IMR-90 (cell line): ENCODE measurements at regions not wholly inside any gene's neighbourhood (a gene's known extent, or its start where the extent isn't known, plus 50 kb on each side); places are given as distances from the start of the nearest gene placed in this dataset.

ENCODE experiments used
- ATAC-seq: fragments of 200-7000 bp; cut with Tn5 transposase; 2 replicates; pipeline ENCODE4 v1.9.1; 2020; ENCODE audit warnings: low read depth, mild to moderate bottlenecking, moderate library complexity
- BruUV-seq: library from RNA; stranded (reverse); fragments of 400-500 nt; replicated peaks from 2 replicates; lab custom pipeline; 2021; lab: Mats Ljungman, UMichigan
- CTCF ChIA-PET: fragments of 300-600 bp; formaldehyde crosslinking; extraction: SDS; loops from one replicate; lab custom pipeline; 2021; ENCODE audit warnings: antibody characterized with exemption; lab: Yijun Ruan, JAX
- POLR2A ChIA-PET: fragments of 300-600 bp; sonication (Branson Sonifier 250); formaldehyde crosslinking; loops from one replicate; lab custom pipeline; 2022; ENCODE audit warnings: antibody characterized with exemption; ENCODE audit not compliant: unreplicated experiment; lab: Charles Lee
- DNase-seq: peaks from one replicate; pipeline ENCODE4 v3.0.0; 2013
- H2AFZ ChIP-seq: replicated peaks from 2 replicates; pipeline ENCODE3; 2013; ENCODE audit warnings: low read length, mild to moderate bottlenecking; ENCODE audit not compliant: poor library complexity
- H2AK5ac ChIP-seq: 2 replicates; pipeline ENCODE4 v1.6.1; 2013; ENCODE audit warnings: low read depth, low read length, inconsistent platforms
- H2AK9ac ChIP-seq: replicated peaks from 2 replicates; pipeline ENCODE3; 2013; ENCODE audit warnings: mild to moderate bottlenecking, low read depth, low read length, moderate library complexity; ENCODE audit not compliant: poor library complexity
- H2BK120ac ChIP-seq: 2 replicates; pipeline ENCODE4 v1.6.1; 2013; ENCODE audit warnings: low read depth, low read length, inconsistent platforms
- H2BK15ac ChIP-seq: 3 replicates; pipeline ENCODE4 v1.6.1; 2013; ENCODE audit warnings: low read depth, low read length, inconsistent platforms
- H2BK20ac ChIP-seq: 2 replicates; pipeline ENCODE4 v1.6.1; 2013; ENCODE audit warnings: low read depth, mild to moderate bottlenecking, inconsistent platforms, low read length, moderate library complexity
- H2BK5ac ChIP-seq: 2 replicates; pipeline ENCODE4 v1.6.1; 2013; ENCODE audit warnings: mild to moderate bottlenecking, low read depth, low read length, inconsistent platforms; ENCODE audit not compliant: poor library complexity, severe bottlenecking
- H3K14ac ChIP-seq: replicated peaks from 2 replicates; pipeline ENCODE4 v1.6.1; 2013; ENCODE audit warnings: low read depth, low read length, inconsistent platforms
- H3K18ac ChIP-seq: 2 replicates; pipeline ENCODE4 v1.6.1; 2013; ENCODE audit warnings: low read depth, low read length, control low read depth
- H3K23ac ChIP-seq: 2 replicates; pipeline ENCODE4 v1.6.1; 2013; ENCODE audit warnings: low read depth, low read length, inconsistent platforms
- H3K27ac ChIP-seq: 2 replicates; pipeline ENCODE4 v1.5.1; 2013; ENCODE audit warnings: mild to moderate bottlenecking, control low read depth, low read length; ENCODE audit not compliant: insufficient read depth
- H3K27me3 ChIP-seq: 2 replicates; pipeline ENCODE4 v1.6.1; 2013; ENCODE audit warnings: low read length; ENCODE audit not compliant: control insufficient read depth, insufficient read depth
- H3K36me3 ChIP-seq: 2 replicates; pipeline ENCODE4 v1.6.1; 2013; ENCODE audit warnings: low read length, mixed read lengths; ENCODE audit not compliant: control insufficient read depth, insufficient read depth
- H3K4ac ChIP-seq: 2 replicates; pipeline ENCODE4 v1.6.1; 2013; ENCODE audit warnings: low read depth, low read length, inconsistent platforms
- H3K4me1 ChIP-seq: 2 replicates; pipeline ENCODE4 v1.6.1; 2013; ENCODE audit warnings: low read length, mixed read lengths; ENCODE audit not compliant: control insufficient read depth, insufficient read depth
- H3K4me2 ChIP-seq: 2 replicates; pipeline ENCODE4 v1.6.1; 2013; ENCODE audit warnings: low read depth, mild to moderate bottlenecking, control low read depth, low read length, moderate library complexity
- H3K4me3 ChIP-seq: 2 replicates; pipeline ENCODE4 v1.5.1; 2013; ENCODE audit warnings: low read depth, mild to moderate bottlenecking, control low read depth, low read length, moderate library complexity; ENCODE audit not compliant: insufficient read depth
- H3K56ac ChIP-seq: 2 replicates; pipeline ENCODE4 v1.6.1; 2013; ENCODE audit warnings: low read length, inconsistent platforms; ENCODE audit not compliant: insufficient read depth; ENCODE audit errors: extremely low read depth
- H3K79me1 ChIP-seq, 2 experiments: 2 replicates each; pipeline ENCODE4 v1.6.1; 2013; ENCODE audit warnings: low read length in 2 of 2, inconsistent platforms in 1 of 2, low read depth in 1 of 2
- H3K9ac ChIP-seq: 2 replicates; pipeline ENCODE4 v1.6.1; 2013; ENCODE audit warnings: low read depth, low read length, control low read depth
- H3K9me1 ChIP-seq: 2 replicates; pipeline ENCODE4 v1.6.1; 2013; ENCODE audit warnings: low read length, inconsistent platforms; ENCODE audit not compliant: insufficient read depth
- H3K9me3 ChIP-seq: 2 replicates; pipeline ENCODE4 v1.6.1; 2013; ENCODE audit warnings: low read length; ENCODE audit not compliant: control insufficient read depth, insufficient read depth
- H4K20me1 ChIP-seq: 2 replicates; pipeline ENCODE4 v1.6.1; 2013; ENCODE audit warnings: low read length, inconsistent platforms; ENCODE audit not compliant: insufficient read depth
- H4K5ac ChIP-seq: 2 replicates; pipeline ENCODE4 v1.6.1; 2013; ENCODE audit warnings: mild to moderate bottlenecking, low read depth, low read length, control low read depth
- H4K8ac ChIP-seq, 2 experiments: 2 replicates each; pipeline ENCODE4 v1.6.1; 2013; ENCODE audit warnings: low read depth in 2 of 2, low read length in 2 of 2, control low read depth in 1 of 2, inconsistent platforms in 1 of 2
- H4K91ac ChIP-seq: 2 replicates; pipeline ENCODE4 v1.6.1; 2013; ENCODE audit warnings: low read depth, low read length, inconsistent platforms; ENCODE audit not compliant: insufficient read depth
- CEBPB ChIP-seq: IDR thresholded peaks from 2 replicates; pipeline ENCODE4 v1.6.1; 2012; ENCODE audit warnings: low read depth, low read length, improper control_type of control experiment
- CHD1 ChIP-seq: IDR thresholded peaks from 2 replicates; pipeline ENCODE4 v1.6.1; 2012; ENCODE audit warnings: low read depth, low read length, improper control_type of control experiment
- MAZ ChIP-seq: IDR thresholded peaks from 2 replicates; pipeline ENCODE4 v1.6.1; 2012; ENCODE audit warnings: low read depth, mild to moderate bottlenecking, low read length, improper control_type of control experiment, moderate library complexity, borderline replicate concordance
- RAD21 ChIP-seq: IDR thresholded peaks from 2 replicates; pipeline ENCODE4 v1.6.1; 2012; ENCODE audit warnings: low read length, improper control_type of control experiment
- RFX5 ChIP-seq: IDR thresholded peaks from 2 replicates; pipeline ENCODE4 v1.8.0; 2012; ENCODE audit warnings: low read depth, mild to moderate bottlenecking, low read length, moderate library complexity
- WGBS, 2 experiments: methylation state at CpG; one replicate each; pipeline versions ENCODE4 v1.1.5 to v1.1.7; 2013; ENCODE audit warnings: missing lambda C conversion rate in 2 of 2; ENCODE audit not compliant: insufficient read length in 1 of 2; ENCODE audit errors: extremely low coverage in 2 of 2; 5-methylcytosine and 5-hydroxymethylcytosine counted together
- dilution Hi-C: fragments of 300-500 bp; cut with HindIII; formaldehyde crosslinking; loops from one replicate; pipeline ENCODE4 v1.14.3; 2018; ENCODE audit warnings: low sequenced_read_pairs; ENCODE audit not compliant: unreplicated experiment
- in situ Hi-C: fragments of 300-500 bp; cut with MboI; formaldehyde crosslinking; loops from 3 replicates; pipeline ENCODE4 v1.14.3; 2019; ENCODE audit warnings: low sequenced_read_pairs, inconsistent platforms, mixed read lengths
- intact Hi-C: fragments of 100-400 bp; cut with micrococcal nuclease; formaldehyde crosslinking; loops from 2 replicates; pipeline ENCODE4 v1.10.0; 2022

DNA sequence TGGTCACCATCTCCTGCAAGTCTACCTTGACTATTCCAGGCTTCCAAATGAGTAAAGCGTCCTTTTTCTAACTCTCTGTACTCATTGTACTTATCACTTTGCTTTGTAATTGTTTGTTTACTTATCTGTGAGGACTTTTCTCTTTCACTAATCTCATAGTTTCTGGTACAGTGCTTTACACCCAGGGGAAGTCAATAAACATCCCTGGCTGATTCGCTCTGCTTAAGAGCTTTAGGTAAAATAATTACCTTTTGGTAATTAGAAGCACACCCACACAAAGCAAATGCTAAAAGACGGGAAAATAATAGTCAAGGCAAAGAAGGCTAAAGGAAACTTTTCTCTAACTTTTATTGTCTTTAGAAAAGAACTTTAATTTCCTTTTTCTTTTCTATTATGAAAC lies 466.9 kb upstream of the ROBO1 start:
- dilution Hi-C loops: no loop called here
- WGBS, 2 experiments: no CpG with 5 or more reads among the region's 3 CpGs
- in situ Hi-C loops: no loop called here

More for the DNA sequence above, 466.9 kb upstream of the ROBO1 start:
- Histone ChIP-seq H3K27ac (no peak overlapping the region), H3K4me1 (peaks cover 3% of the 10 kb centered on the region; the same call in 1 of the 2 replicates), H3K9me3 (no peaks in the 10 kb centered on the region), H3K18ac (no peak overlapping the region), H4K91ac (no peak overlapping the region), H3K79me1 (no peaks in the 10 kb centered on the region), H2AK9ac (no peak overlapping the region), H2AFZ (no peak overlapping the region), H3K36me3 (no peaks in the 10 kb centered on the region), H3K56ac (no peak overlapping the region), H4K5ac (no peak overlapping the region), H2BK120ac (no peak overlapping the region), H3K4me2 (no peak overlapping the region), H2AK5ac (no peak overlapping the region), H3K9me1 (no peaks in the 10 kb centered on the region), H3K14ac (no peak overlapping the region), H3K4me3 (no peak overlapping the region), H3K9ac (no peak overlapping the region), H3K27me3 (no peaks in the 10 kb centered on the region), H4K20me1 (no peaks in the 10 kb centered on the region), H3K4ac (no peak overlapping the region), H2BK5ac (no peak overlapping the region), H3K23ac (no peak overlapping the region), H2BK20ac (no peak overlapping the region), H4K8ac (no peak overlapping the region), H2BK15ac (no peak overlapping the region)
- ChIA-PET CTCF (no interaction called here), POLR2A (no interaction called here)
- BruUV-seq: no TSS peak
- TF ChIP-seq MAZ: no peak
- no peak for TF ChIP-seq RAD21
- TF ChIP-seq CHD1: no peak
- TF ChIP-seq RFX5: no peak
- no peak for TF ChIP-seq CEBPB
- intact Hi-C loops: no loop called here
- no peak for ATAC-seq
- DNase-seq: no peak
